Testis (tissue), 2 donors: ENCODE measurements at regions not wholly inside any gene's neighbourhood (a gene's known extent, or its start where the extent isn't known, plus 50 kb on each side); places are given as distances from the start of the nearest gene placed in this dataset.

Source experiments
- POLR2A ChIP-seq: fragments of 450-650 bp; IDR thresholded peaks from one replicate; pipeline ENCODE4 v1.6.1; 2017; ENCODE audit warnings: antibody characterized with exemption, mild to moderate bottlenecking, moderate library complexity
- TF ChIP-seq, protein P1 (sequence below), 3 experiments: fragments of 450-650 bp in 2 of 3; fragments of 200-600 bp in 1 of 3; sonication (generic) in 1 of 3; IDR thresholded peaks; one replicate each; pipeline ENCODE4 v1.5.1; 2016 to 2019; ENCODE audit warnings: antibody characterized with exemption in 3 of 3, mild to moderate bottlenecking in 2 of 3, moderate library complexity in 1 of 3

DNA sequence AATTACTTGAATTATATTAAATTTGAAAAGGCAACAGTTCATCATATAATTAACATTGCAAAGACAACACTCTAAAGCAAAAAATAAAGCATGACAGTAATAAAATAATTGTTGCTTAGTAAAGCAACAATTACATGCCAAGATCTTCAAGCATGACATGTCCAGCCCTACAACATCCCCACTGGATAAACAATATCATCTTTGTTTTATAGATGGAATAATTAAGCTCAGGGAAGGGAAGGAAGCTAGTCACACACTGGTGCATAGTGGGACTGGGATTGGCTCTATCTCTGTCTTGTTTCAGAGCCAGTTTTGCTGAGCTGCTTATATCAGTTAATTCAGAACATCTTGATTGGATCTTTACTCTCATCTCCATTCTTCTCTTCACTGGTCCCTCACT is 49.9 kb upstream of the PARD3B start:
- no peak for TF ChIP-seq POLR2A
- TF ChIP-seq, protein P1, sequence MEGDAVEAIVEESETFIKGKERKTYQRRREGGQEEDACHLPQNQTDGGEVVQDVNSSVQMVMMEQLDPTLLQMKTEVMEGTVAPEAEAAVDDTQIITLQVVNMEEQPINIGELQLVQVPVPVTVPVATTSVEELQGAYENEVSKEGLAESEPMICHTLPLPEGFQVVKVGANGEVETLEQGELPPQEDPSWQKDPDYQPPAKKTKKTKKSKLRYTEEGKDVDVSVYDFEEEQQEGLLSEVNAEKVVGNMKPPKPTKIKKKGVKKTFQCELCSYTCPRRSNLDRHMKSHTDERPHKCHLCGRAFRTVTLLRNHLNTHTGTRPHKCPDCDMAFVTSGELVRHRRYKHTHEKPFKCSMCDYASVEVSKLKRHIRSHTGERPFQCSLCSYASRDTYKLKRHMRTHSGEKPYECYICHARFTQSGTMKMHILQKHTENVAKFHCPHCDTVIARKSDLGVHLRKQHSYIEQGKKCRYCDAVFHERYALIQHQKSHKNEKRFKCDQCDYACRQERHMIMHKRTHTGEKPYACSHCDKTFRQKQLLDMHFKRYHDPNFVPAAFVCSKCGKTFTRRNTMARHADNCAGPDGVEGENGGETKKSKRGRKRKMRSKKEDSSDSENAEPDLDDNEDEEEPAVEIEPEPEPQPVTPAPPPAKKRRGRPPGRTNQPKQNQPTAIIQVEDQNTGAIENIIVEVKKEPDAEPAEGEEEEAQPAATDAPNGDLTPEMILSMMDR (IDR thresholded peaks at IDR 0.05), result no peak
